ENCODE measurements at regions not wholly inside any gene's neighbourhood (a gene's known extent, or its start where the extent isn't known, plus 50 kb on each side); places are given as distances from the start of the nearest gene placed in this dataset.

DNA sequence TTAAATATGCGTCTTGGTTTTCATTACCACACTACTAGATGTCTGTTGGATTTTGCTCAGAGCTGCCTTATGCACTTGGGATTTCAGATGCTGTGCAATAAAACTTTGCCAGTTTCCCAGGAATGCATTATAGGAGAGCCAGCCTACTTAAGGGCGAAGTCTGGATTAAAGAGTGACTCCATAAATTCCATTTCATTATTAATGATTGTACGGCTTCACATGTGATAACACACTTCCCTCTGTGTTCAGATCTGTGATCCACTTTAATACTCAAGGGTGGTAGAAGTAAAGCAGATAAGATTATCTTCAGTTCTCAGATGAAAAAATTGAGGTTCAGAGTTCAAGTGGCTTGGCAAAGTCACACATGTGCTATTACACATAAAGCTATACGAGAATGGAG is 110.2 kb downstream of the C11orf91 start:
- no peak overlapping the region for H3K4me3 ChIP-seq
- intact Hi-C loops (cut with DNase I; ENCODE audit: low total_unique reads), result no loop called here
- H3K27ac ChIP-seq, result no peak overlapping the region
- WGBS, 5 donors, result 43 to 60% (median 57%) methylated on average over 4 of the region's 4 CpGs
- no peaks in the 10 kb centered on the region for H3K36me3 ChIP-seq
- TF ChIP-seq, protein P1, sequence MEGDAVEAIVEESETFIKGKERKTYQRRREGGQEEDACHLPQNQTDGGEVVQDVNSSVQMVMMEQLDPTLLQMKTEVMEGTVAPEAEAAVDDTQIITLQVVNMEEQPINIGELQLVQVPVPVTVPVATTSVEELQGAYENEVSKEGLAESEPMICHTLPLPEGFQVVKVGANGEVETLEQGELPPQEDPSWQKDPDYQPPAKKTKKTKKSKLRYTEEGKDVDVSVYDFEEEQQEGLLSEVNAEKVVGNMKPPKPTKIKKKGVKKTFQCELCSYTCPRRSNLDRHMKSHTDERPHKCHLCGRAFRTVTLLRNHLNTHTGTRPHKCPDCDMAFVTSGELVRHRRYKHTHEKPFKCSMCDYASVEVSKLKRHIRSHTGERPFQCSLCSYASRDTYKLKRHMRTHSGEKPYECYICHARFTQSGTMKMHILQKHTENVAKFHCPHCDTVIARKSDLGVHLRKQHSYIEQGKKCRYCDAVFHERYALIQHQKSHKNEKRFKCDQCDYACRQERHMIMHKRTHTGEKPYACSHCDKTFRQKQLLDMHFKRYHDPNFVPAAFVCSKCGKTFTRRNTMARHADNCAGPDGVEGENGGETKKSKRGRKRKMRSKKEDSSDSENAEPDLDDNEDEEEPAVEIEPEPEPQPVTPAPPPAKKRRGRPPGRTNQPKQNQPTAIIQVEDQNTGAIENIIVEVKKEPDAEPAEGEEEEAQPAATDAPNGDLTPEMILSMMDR (IDR thresholded peaks at IDR 0.05), result no peak
- TF ChIP-seq POLR2A (IDR thresholded peaks at IDR 0.05), result no peak
- no peak for TF ChIP-seq EP300 (IDR thresholded peaks at IDR 0.05)
- no peak for TF ChIP-seq POLR2AphosphoS5 (IDR thresholded peaks at IDR 0.05)
- H3K9me3 ChIP-seq, result peaks cover 7 to 22% (median 15%) of the 10 kb centered on the region in 4 donors
- H3K4me1 ChIP-seq, result no peaks in the 10 kb centered on the region
- no peak for DNase-seq
- peaks cover 0 to 10% (median 0%) of the 10 kb centered on the region in 3 donors for H3K27me3 ChIP-seq

DNA sequence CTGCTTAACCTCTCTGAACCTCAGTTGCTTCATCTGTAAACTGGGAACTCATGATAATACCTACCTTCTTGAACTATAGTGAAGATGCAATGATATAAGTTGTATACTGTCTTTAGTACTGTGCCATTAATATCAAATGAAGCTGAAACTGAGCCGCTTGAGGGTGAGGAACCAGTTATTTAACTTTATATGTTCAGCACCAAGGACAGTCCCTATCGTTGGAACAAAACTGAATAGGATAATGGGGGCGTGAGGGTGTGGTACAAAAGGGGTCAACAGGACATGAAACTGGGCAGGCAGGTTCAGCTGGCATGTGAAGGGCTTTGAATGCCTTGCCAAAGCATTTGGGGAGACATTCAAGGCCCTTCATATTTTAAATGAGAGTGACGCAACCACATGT is 112.6 kb downstream of the C11orf91 start:
- intact Hi-C loops (cut with DNase I; ENCODE audit: low total_unique reads), result no loop called here
- peak in 1 of 2 donors; percentile 10 for DNase-seq
- no peaks in the 10 kb centered on the region for H3K36me3 ChIP-seq
- TF ChIP-seq, protein P1 (IDR thresholded peaks at IDR 0.05), result no peak
- TF ChIP-seq EP300 (IDR thresholded peaks at IDR 0.05) (no peak), POLR2AphosphoS5 (IDR thresholded peaks at IDR 0.05) (no peak), POLR2A (IDR thresholded peaks at IDR 0.05) (no peak)
- 59 to 65% (median 61%) methylated on average over 4 of the region's 4 CpGs for WGBS, 5 donors
- H3K4me1 ChIP-seq, result no peaks in the 10 kb centered on the region
- H3K9me3 ChIP-seq, result peaks cover 0 to 6% (median under 1%) of the 10 kb centered on the region in 4 donors
- H3K4me3 ChIP-seq, result no peak overlapping the region
- H3K27me3 ChIP-seq, result peaks cover 0 to 10% (median 0%) of the 10 kb centered on the region in 3 donors
- no peak overlapping the region for H3K27ac ChIP-seq

DNA sequence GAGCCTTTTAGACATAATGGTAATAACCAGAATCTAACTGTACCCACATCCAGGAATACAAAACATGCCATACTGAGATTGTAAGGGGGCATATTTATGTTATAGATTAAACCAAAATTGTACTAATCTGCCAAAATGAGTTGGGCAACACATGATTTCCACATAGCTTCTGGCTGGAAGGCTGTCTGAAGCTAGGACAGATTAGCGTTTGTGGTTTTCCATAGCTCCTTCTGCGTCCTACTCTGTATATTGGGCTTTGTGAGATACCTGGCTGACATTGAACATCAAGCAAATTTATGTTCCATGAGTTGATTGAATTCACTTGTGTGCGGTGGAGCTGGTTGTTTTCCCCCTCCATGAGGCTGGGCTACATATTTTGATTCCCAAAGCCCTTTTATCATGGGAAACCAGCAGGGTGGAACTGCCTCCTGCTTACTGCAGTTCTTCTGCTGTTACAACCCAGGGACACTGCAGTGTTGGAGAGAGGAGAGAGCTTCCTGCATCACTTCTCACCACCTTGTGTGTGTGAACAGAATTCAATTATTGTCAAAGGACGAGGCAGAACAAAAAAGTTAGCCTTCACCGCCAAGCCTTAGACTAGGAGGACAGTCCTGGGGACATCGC is 114.9 kb downstream of the C11orf91 start:
- 79 to 84% (median 84%) methylated on average over 6 of the region's 6 CpGs for WGBS, 5 donors
- peaks cover 0 to 10% (median 0%) of the 10 kb centered on the region in 3 donors for H3K27me3 ChIP-seq
- DNase-seq, result no peak
- TF ChIP-seq EP300 (IDR thresholded peaks at IDR 0.05) (no peak), POLR2A (IDR thresholded peaks at IDR 0.05) (no peak), POLR2AphosphoS5 (IDR thresholded peaks at IDR 0.05) (no peak)
- TF ChIP-seq, protein P1 (IDR thresholded peaks at IDR 0.05), result no peak
- no peak overlapping the region for H3K4me3 ChIP-seq
- H3K27ac ChIP-seq, result no peak overlapping the region
- H3K9me3 ChIP-seq, result peaks cover 0 to 6% (median 0%) of the 10 kb centered on the region in 4 donors
- no peaks in the 10 kb centered on the region for H3K36me3 ChIP-seq
- no peaks in the 10 kb centered on the region for H3K4me1 ChIP-seq
- intact Hi-C loops (cut with DNase I; ENCODE audit: low total_unique reads), result no loop called here

DNA sequence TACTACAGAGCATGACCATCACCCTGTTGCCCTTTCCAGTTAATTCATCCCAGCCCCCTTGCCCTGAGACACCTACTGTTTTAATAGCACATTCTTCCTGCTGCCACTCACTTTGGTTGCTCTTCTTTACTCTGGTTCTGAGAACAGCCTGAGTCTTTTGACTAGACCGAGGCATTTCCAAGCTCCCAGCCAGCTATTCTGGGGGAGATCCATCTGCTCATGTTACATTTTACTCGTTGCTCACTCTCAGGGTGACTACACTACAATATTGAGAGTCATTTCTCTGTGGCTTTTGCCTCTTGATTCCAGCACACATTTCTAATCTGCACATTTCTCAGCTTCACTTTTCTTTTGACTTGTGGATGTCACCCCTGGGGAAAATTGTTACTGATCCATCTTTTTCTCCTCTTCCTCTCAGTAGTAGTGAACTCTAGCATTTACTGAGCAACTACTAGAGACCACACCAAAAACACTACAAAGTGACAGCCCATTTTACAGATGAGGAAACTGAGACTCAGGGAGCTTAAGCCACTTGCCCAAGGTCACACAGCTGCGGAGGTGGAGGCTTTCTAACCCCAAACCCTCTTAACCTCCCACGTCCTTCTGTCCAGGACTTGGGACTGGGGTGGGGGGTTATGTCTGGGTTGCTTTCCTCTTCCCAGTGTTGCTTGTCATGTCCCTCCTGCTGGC is 117.8 kb downstream of the C11orf91 start:
- H3K27ac ChIP-seq, result no peak overlapping the region
- H3K36me3 ChIP-seq, result no peaks in the 10 kb centered on the region
- DNase-seq, result no peak
- WGBS, 5 donors, result 69 to 81% (median 73%) methylated on average over 4 of the region's 4 CpGs
- no peaks in the 10 kb centered on the region for H3K4me1 ChIP-seq
- intact Hi-C loops (cut with DNase I; ENCODE audit: low total_unique reads), result no loop called here
- H3K27me3 ChIP-seq, result peaks cover 0 to 33% (median 0%) of the 10 kb centered on the region in 3 donors
- H3K4me3 ChIP-seq, result no peak overlapping the region
- no peaks in the 10 kb centered on the region for H3K9me3 ChIP-seq
- TF ChIP-seq, protein P1 (IDR thresholded peaks at IDR 0.05), result no peak
- no peak for TF ChIP-seq EP300 (IDR thresholded peaks at IDR 0.05)
- TF ChIP-seq POLR2A (IDR thresholded peaks at IDR 0.05), result no peak
- no peak for TF ChIP-seq POLR2AphosphoS5 (IDR thresholded peaks at IDR 0.05)
